GM18858 (cell line): ENCODE measurements at regions not wholly inside any gene's neighbourhood (a gene's known extent, or its start where the extent isn't known, plus 50 kb on each side); places are given as distances from the start of the nearest gene placed in this dataset.

Experiments
- ATAC-seq: cut with Tn5 transposase; IDR thresholded peaks from one replicate; pipeline ENCODE4 v1.9.1; 2021; ENCODE audit not compliant: unreplicated experiment

- no peak for ATAC-seq
Measured at GRCh38 chr10:129277084-129277483, 190.0 kb upstream of the MGMT start.

DNA sequence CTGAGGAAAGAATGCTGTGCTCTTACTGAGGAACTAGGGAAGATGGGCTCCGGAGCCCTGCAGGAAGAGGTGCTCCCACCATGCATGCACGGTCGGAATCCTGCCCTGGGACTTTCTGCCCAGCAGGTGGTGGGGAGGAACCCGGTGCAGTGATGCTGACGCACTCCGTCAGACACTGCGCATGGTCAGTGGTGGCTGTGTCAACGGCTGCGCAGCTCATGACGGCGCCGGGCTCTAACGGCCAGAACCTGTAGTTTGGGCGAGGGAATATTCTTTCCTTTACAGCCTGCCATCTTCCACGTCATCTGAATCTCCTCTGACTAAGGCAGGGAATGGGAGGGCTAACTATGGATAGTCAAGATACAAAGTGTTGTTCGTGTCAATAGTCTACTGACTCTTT is 189.2 kb upstream of the MGMT start:
- ATAC-seq, result no peak

DNA sequence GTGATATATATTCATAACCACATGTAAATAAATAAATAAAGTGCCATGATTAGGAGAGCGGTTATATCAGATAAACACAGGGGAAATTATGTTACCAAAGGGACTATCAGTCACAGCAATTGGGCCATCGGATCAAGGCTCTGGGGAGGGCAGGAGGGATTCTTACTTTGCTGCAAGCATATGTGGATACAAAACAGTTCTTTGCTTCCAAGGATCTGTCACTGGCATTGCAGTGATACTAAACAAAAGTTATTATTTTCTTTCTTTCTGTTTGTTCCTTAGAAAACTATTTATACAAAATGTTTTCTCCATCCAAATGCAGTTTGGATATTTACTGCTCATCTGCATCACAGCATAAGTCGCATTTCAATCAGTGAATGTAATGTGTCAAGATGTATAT is 188.4 kb upstream of the MGMT start:
- no peak for ATAC-seq

DNA sequence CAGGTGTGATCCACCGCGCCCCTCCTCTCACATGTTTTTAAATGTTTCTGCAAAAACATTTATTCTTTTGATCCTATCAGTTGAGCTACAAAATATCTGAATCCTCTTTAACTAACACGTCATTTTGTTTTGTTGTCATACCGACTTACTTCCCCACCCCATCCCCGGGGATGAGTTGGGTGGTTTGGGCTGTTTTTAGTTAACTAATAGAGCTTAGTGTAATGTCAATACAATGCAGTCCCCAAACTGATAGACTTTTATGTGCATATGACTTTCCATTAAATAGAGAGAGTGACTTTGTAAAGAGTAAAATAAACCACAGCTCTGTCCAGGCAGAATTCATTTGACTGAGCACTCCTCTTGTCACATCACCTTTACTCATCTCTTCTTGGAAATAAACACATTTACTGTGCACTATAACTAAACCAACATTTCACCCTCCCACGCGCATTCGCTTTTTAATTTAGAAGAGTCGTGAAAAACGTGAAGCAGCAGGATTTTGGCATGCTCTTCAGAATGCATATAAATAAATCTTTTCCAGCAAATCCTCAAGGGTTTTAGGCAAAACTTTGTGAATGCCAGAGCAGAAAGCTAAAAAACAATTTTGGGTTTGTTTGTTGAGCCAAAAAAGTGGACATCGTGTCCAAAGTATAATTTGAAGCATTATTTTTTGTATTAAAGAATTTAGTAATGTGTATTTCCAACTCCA is 187.4 kb upstream of the MGMT start:
- no peak for ATAC-seq

DNA sequence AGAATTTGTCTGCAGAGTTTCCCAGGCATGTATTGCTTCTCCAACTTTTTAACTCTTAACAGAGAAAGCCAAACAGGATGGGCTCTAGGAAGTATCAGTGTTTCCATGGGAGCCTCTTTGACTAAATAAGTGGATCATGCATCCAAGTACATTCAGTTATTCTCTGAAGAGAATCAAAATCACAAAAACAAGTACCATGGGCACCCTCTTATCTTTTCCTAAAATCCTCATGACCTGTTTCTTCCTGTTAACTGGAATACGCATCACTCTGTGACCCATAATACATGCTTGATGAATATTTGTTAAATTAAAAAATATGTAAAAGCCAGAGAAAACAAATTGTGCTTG is 186.9 kb upstream of the MGMT start:
- no peak for ATAC-seq

DNA sequence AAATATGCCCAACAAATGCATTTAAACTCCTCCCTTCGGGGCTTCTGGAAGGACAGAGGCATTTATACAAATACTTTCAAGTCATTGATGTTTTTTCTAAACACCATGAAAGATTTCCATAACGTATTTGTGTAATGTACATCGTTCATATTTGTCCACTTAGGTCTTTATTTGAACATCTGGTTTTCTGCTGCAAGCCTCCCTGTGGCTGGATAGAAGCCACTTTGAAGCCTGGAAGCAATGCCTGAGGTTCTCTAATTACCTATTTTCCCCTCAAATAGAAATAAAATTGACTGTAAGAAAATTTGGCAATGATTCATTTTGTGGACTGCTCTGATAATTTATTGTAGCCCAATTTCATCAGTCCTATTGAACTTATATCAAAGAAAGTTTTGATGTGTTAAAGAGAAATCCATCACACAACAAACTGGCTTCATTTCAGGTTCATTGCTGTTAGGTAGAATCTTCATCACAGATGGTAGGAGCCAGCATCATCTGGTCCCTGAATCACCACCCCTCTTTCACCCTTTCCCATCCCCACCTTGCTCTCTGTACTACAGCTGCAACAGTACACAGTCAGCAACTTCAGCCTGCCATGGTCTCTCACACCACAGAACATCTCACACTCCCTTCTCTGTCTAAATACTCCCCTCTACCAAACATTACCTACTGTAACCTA is 186.0 kb upstream of the MGMT start:
- no peak for ATAC-seq

- ATAC-seq, result no peak
Measured at GRCh38 chr10:129285459-129285858, 181.6 kb upstream of the MGMT start.

DNA sequence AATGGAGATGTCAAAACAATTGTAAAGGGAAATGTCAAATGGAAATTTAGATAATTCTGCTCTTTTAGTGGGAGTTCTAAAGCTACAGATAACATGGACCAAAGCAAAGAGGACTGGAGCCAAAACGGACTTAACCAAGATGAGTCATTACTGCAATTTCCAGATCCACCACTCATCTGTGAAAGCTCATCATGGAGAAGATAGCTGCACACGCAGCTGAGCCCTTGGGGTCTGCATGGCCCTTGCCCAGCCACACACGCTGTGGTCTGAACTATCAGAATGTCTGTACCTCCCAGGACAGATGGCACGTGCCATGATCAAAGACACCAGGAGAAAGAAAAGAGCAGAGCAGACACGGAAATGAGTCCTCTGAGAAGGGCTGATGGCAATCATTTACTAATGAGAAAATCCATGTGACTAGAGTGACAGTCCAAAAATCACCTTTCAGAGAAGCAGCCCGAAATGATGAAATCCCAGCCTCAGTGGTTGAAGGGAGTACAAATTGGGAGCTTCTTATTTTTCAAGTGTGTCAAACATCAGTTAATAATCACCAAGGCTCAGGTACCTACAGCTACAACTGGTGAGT is 177.9 kb upstream of the MGMT start:
- ATAC-seq, result no peak

DNA sequence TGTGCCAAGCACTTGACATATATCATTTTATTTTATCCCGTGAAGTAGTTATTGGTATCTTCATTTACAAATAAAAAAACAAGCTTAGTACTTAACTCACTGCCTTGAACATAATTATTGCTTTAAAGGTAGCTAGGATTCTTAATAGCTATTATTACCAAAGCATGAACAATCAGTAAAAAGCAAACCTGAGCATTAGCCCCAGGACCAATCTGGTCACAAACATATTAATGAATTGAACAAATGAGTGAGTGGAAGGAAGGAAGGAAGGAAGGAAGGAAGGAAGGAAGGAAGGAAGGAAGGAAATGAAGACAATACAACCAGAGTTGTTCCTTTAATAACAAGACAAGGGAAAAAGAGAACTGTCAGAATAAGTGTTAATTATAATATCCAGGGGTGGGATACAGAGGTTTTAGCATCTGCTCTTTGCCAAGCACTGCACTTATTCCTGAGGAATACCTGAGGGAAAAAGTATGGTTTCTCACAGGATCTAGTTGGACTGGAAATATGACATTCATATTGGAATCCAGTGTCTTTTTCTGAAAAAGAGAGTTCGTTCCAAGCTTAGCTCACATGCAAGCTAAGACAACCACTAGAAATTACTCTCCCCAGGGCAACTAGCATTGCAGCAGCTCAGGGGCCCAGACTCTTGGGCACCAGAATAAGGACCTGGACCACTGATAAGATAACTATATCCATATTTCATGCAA is 172.9 kb upstream of the MGMT start:
- no peak for ATAC-seq

DNA sequence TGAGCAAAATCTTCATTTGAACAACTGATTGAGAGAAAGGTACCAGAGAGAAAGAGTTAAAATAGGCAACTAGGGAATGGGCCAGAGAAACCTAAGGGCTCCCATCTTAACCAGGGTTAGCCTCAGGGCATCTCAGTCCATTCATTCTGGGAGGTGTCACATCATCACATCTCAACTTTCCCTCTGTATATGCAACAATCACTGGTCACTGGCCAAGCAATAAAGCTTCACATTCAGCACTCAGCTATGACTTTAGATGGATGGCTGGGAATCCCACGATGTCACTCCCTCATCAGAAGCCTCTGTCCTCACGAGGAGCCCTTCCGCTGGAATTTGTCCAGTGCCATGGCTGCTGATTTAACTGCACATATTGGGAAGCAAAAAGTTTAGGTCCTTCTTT is 172.1 kb upstream of the MGMT start:
- no peak for ATAC-seq

DNA sequence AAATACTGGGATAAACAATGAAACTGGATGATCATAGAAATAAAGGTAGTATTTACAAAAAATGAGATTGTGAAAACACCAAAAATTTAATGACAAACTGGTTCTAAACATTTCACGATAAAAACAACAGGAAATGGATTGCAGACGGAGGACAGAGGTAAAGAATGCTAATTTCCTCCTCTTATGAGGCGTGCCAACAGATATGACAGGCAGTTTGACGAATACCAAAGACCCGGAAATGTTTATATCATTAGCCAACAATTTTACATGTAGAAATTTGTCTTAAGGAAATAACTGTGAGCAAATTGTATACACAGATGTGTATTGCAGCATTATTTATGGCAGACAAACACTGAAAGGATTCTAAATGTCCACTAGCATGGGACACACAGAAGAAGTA is 162.0 kb upstream of the MGMT start:
- no peak for ATAC-seq

- no peak for ATAC-seq
Measured at GRCh38 chr10:129307141-129307540, 159.9 kb upstream of the MGMT start.

DNA sequence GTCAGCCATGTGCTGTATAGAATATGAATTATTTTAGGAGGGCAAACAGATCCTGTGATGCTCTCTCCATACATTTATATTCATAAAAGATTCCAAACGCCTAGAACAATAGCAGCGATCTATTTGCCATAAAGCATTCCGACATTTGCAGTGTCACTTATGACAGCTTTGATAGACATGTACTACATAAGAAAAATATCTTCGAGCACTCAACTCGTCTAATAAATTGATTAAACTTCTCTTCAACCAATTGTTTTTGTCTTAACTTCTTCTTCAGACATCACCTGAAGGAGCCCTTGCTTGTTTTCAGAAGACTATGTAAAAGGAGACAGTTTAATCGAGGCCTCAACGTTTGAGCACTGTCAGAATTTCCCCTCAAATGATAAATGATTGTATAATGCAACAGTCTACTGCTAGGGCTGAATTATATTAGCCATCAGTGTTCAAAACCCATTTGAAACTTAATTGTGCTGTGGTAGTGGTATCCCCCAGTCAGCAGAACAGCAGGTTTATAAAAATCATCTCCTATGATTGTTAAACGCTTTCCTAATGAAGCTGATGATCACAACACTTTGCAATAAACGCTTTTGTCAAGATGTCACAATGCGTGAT is 158.0 kb upstream of the MGMT start:
- ATAC-seq, result no peak

DNA sequence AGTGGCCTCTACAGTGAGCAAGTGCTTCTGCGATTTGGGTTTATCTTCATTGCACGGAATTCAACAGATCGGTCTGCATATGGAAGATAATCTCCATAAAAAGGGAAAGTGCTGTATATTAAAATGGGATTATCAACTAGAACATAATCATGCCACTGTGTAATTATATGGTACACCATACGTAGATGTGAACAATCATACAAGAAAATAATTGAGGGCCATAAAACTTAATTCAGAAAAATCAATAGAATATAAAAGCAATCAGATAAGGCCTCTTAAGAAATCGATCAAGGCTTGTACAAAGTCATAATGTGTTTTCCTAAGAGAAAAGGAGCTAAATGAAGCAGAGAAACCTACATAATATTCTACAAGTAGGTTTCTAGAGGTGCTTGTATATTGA is 157.5 kb upstream of the MGMT start:
- ATAC-seq, result no peak

- no peak for ATAC-seq
Measured at GRCh38 chr10:129310881-129311280, 156.2 kb upstream of the MGMT start.

GRCh38 chr10:129319934-129320333 is 147.1 kb upstream of the MGMT start:
- no peak for ATAC-seq

DNA sequence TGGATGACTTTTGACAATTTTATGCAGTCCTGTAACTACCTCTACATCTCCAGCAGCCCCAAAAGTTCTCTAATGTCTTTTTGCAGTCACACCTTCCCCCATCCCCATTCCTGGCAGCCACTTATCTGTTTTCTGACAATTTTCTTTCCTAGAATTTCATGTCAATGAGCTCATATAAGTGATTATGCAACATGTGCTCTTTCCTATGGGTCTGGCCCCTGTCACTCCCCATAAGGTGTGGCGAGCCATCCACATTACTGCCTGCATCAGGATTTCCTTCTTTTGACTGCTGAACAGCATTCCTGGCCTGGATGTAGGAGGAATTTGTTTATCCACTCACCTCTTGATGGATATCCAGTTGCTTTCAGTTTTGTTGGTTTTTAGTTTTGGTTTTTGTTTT is 146.7 kb upstream of the MGMT start:
- no peak for ATAC-seq

GRCh38 chr10:129321727-129322126 is 145.3 kb upstream of the MGMT start:
- no peak for ATAC-seq

DNA sequence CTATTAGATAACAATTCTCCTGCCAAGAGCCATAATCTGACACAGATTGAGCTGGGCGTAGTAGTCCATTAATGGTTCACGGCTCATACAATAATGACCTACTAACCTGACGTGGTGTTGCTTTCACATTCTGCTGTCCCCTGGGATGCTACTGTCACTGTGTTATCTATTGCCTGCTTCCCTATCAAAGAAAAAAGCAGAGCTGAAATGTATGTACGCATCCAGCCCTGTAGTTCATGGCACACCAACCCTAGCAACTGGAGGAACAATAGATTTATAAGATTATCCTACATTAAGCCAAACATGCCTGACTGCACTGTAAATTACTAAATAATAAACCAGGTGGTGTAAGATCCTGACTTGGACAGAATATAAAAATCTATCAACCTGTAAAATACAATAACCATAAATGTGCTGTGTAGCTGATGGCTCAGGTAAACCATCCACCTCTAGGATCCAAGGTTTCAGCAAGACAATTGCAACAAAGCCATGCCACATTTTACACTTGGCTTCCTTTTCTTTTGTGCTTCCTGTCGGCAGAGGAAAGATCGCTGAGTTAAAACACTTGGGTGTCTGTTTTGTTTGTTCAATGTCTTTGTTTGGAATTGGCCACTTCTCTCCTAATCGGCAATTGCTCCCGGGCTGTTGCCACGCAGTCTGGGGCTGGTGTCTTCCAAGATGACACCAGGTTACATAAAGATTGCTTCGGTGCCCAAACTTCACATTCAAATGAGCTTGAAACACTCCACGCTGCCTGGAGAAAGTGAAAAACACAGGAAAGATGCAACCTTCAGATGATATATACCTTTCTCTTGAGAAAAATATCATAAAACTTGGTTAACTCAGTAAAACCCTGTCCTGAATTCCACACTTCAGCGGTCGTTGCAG is 143.9 kb upstream of the MGMT start:
- ATAC-seq, result no peak

DNA sequence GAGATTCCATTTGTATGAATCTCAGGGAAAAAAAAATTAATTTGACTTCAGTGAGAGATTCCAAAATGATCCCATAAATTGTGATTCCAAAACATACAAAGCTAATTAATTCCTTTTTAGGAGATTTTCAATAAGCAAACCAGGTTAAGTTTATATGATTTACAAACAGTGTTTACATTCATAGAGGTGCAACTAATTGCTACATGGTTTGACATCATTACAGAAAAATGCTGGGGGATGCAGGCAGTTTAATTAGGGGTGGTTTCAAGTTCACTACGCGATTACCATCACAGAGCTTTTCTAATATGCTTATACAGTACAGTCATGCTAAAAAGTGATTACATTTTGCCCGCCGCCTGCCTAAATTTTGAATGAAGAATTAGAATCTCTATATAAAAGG is 143.2 kb upstream of the MGMT start:
- ATAC-seq, result no peak

DNA sequence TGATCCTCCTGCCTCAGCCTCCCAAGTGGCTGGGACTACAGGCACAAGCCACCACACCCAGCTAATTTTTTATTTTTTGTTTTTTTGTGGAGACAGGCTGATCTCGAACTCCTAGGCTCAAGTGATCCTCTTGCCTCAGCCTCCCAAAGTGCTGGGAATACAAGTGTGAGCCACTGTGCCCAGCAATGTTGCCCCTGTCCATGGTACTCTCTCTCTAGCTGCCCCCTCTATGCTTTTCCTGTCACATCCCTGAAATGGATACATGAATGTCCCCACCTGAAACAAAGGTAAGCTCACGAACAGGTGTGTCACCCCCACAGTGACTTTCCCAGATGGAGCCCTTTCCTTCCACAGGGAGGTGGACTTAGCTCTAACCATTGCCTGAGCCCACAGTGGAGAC is 141.1 kb upstream of the MGMT start:
- no peak for ATAC-seq
